Keratinocyte (primary cell): ENCODE measurements at regions not wholly inside any gene's neighbourhood (a gene's known extent, or its start where the extent isn't known, plus 50 kb on each side); places are given as distances from the start of the nearest gene placed in this dataset.

Experiments used
- DNase-seq: peaks from one replicate; pipeline ENCODE4 v3.0.0-alpha.2; 2011; ENCODE audit warnings: low read depth, missing footprints, low spot score
- FAIRE-seq: peaks from 2 replicates; lab custom pipeline; 2011; peaks lifted over from hg19 to GRCh38; lab: Jason Lieb, UNC
- H2AFZ ChIP-seq: 2 replicates; pipeline ENCODE4 v1.6.0; 2012; ENCODE audit warnings: low read length, control low read depth, inconsistent platforms; ENCODE audit not compliant: control insufficient read depth
- H3K27ac ChIP-seq: 2 replicates; pipeline ENCODE4 v1.5.1; 2011; ENCODE audit warnings: low read length; ENCODE audit not compliant: control insufficient read depth, insufficient read depth
- H3K27me3 ChIP-seq: 3 replicates; pipeline ENCODE4 v1.6.0; 2011; ENCODE audit warnings: low read length; ENCODE audit not compliant: control insufficient read depth, insufficient read depth; ENCODE audit errors: extremely low read depth
- H3K36me3 ChIP-seq, 2 experiments: 2 replicates in 1 of 2; 3 replicates in 1 of 2; pipeline ENCODE4 v1.5.1; 2011; ENCODE audit warnings: low read length in 2 of 2, mild to moderate bottlenecking in 1 of 2; ENCODE audit not compliant: control insufficient read depth in 2 of 2, insufficient read depth in 2 of 2; ENCODE audit errors: extremely low read depth in 1 of 2
- H3K4me1 ChIP-seq: 3 replicates; pipeline ENCODE4 v1.5.1; 2011; ENCODE audit warnings: low read length; ENCODE audit not compliant: control insufficient read depth, insufficient read depth; ENCODE audit errors: extremely low read depth
- H3K4me2 ChIP-seq: 3 replicates; pipeline ENCODE4 v1.6.0; 2011; ENCODE audit warnings: low read depth, low read length; ENCODE audit not compliant: control insufficient read depth, insufficient read depth; ENCODE audit errors: extremely low read depth
- H3K4me3 ChIP-seq, 3 experiments: fragments of 200-600 bp in 1 of 3; sonication (generic) in 1 of 3; 2 replicates in 2 of 3; 3 replicates in 1 of 3; pipeline ENCODE4 v1.5.1; 2011 to 2016; ENCODE audit warnings: low read length in 3 of 3, mild to moderate bottlenecking in 3 of 3, control low read depth in 2 of 3, inconsistent platforms in 1 of 3, low read depth in 1 of 3, mixed read lengths in 1 of 3, mixed run types in 1 of 3, moderate library complexity in 1 of 3; ENCODE audit not compliant: control insufficient read depth in 2 of 3, insufficient read depth in 2 of 3; ENCODE audit errors: extremely low read depth in 1 of 3
- H3K79me2 ChIP-seq: 2 replicates; pipeline ENCODE4 v1.6.0; 2012; ENCODE audit warnings: low read length; ENCODE audit not compliant: control insufficient read depth, insufficient read depth
- H3K9ac ChIP-seq: 3 replicates; pipeline ENCODE4 v1.6.0; 2011; ENCODE audit warnings: low read length; ENCODE audit not compliant: control insufficient read depth, insufficient read depth; ENCODE audit errors: extremely low read depth
- H3K9me1 ChIP-seq: 3 replicates; pipeline ENCODE4 v1.6.0; 2011; ENCODE audit warnings: low read length; ENCODE audit not compliant: control insufficient read depth, insufficient read depth; ENCODE audit errors: extremely low read depth
- H3K9me3 ChIP-seq: 2 replicates; pipeline ENCODE4 v1.5.1; 2012; ENCODE audit warnings: low read depth, low read length; ENCODE audit not compliant: control insufficient read depth
- H4K20me1 ChIP-seq: 3 replicates; pipeline ENCODE4 v1.6.0; 2011; ENCODE audit warnings: low read length; ENCODE audit not compliant: control insufficient read depth, insufficient read depth; ENCODE audit errors: extremely low read depth
- CTCF ChIP-seq, 3 experiments: IDR thresholded peaks in 1 of 3; conservative IDR thresholded peaks in 1 of 3; optimal IDR thresholded peaks in 1 of 3; 2 replicates in 2 of 3; 3 replicates in 1 of 3; pipeline versions ENCODE3 to v1.5.1; 2011; ENCODE audit warnings: low read length in 3 of 3, mild to moderate bottlenecking in 3 of 3, moderate library complexity in 2 of 3, control low read depth in 1 of 3, inconsistent platforms in 1 of 3; ENCODE audit not compliant: insufficient read depth in 2 of 3; ENCODE audit errors: extremely low read depth in 1 of 3
- EZH2 ChIP-seq: IDR thresholded peaks from one replicate; pipeline ENCODE4 v1.6.1; 2012; ENCODE audit warnings: inconsistent platforms, mild to moderate bottlenecking, low read length, moderate library complexity
- dilution Hi-C: fragments of 300-500 bp; cut with MboI; formaldehyde crosslinking; loops from one replicate; pipeline ENCODE4 v1.7.0; 2020; ENCODE audit warnings: low sequenced_read_pairs; ENCODE audit not compliant: extremely low pct_ligation_motif_present

GRCh38 chr13:103898481-103898880, 832.3 kb upstream of the SLC10A2 start:
- H3K9ac ChIP-seq: no peak overlapping the region
- no peaks in the 10 kb centered on the region for H3K4me1 ChIP-seq
- no peaks in the 10 kb centered on the region for H3K9me3 ChIP-seq
- H3K9me1 ChIP-seq: no peaks in the 10 kb centered on the region
- no peaks in the 10 kb centered on the region for H3K36me3 ChIP-seq
- dilution Hi-C loops: no loop called here
- TF ChIP-seq CTCF (optimal IDR thresholded peaks at IDR 0.05 in 1 of 3, IDR thresholded peaks at IDR 0.05 in 1 of 3, conservative IDR thresholded peaks at IDR 0.05 in 1 of 3; ENCODE audit: extremely low read depth in 1 of 3, insufficient read depth in 2 of 3, low read length in 3 of 3): no peak
- TF ChIP-seq EZH2: no peak
- FAIRE-seq (no peak), DNase-seq (no peak)
- no peak overlapping the region for H2AFZ ChIP-seq
- no peaks in the 10 kb centered on the region for H3K27me3 ChIP-seq
- H3K4me2 ChIP-seq: no peak overlapping the region
- no peak overlapping the region for H3K4me3 ChIP-seq
- no peaks in the 10 kb centered on the region for H3K79me2 ChIP-seq
- H3K27ac ChIP-seq: no peak overlapping the region
- no peaks in the 10 kb centered on the region for H4K20me1 ChIP-seq

- Histone ChIP-seq H3K4me3 (no peak overlapping the region), H3K9me1 (no peaks in the 10 kb centered on the region), H3K27ac (no peak overlapping the region), H2AFZ (no peak overlapping the region), H4K20me1 (no peaks in the 10 kb centered on the region), H3K9me3 (no peaks in the 10 kb centered on the region), H3K4me1 (no peaks in the 10 kb centered on the region), H3K79me2 (no peaks in the 10 kb centered on the region), H3K4me2 (no peak overlapping the region), H3K9ac (no peak overlapping the region), H3K27me3 (no peaks in the 10 kb centered on the region), H3K36me3 (no peaks in the 10 kb centered on the region)
- TF ChIP-seq EZH2: no peak
- TF ChIP-seq CTCF (optimal IDR thresholded peaks at IDR 0.05 in 1 of 3, IDR thresholded peaks at IDR 0.05 in 1 of 3, conservative IDR thresholded peaks at IDR 0.05 in 1 of 3; ENCODE audit: extremely low read depth in 1 of 3, insufficient read depth in 2 of 3, low read length in 3 of 3): no peak
- FAIRE-seq (no peak), DNase-seq (no peak)
- dilution Hi-C loops: no loop called here
Observed at GRCh38 chr13:103895835-103896531, 829.8 kb upstream of the SLC10A2 start.
